ENCODE measurements at regions not wholly inside any gene's neighbourhood (a gene's known extent, or its start where the extent isn't known, plus 50 kb on each side); places are given as distances from the start of the nearest gene placed in this dataset.
"Not testable (repeated sequence)": the region's sequence is repeated elsewhere in the genome, so short reads cannot be mapped to it uniquely, and the experiment has no call there.

- H3K4me1 ChIP-seq (ENCODE audit: control insufficient read depth, insufficient read depth, low read length), result peaks cover 23% of the 10 kb centered on the region
- no peaks in the 10 kb centered on the region for H3K9me3 ChIP-seq (ENCODE audit: control insufficient read depth, low read length)
- no peaks in the 10 kb centered on the region for H3K27me3 ChIP-seq (ENCODE audit: control insufficient read depth, insufficient read depth, low read length, poor library complexity, severe bottlenecking)
- H3K4me3 ChIP-seq (ENCODE audit: insufficient read depth, low read depth, low read length), result no peak overlapping the region
- H3K36me3 ChIP-seq (ENCODE audit: control insufficient read depth, insufficient read depth, low read length), result no peaks in the 10 kb centered on the region
- 93 to 95% methylated on average over 2 to 3 of the region's 3 CpGs for WGBS, 2 experiments
- H3K27ac ChIP-seq (ENCODE audit: insufficient read depth, low read depth, low read length, poor library complexity, severe bottlenecking), result no peak overlapping the region
These were observed 114.2 kb upstream of the MTHFD1L start for GRCh38 chr6:150751296-150751695.

GRCh38 chr6:150752409-150752808 lies 113.1 kb upstream of the MTHFD1L start:
- Histone ChIP-seq H3K27ac (ENCODE audit: insufficient read depth, low read depth, low read length, poor library complexity, severe bottlenecking) (no peak overlapping the region), H3K4me3 (ENCODE audit: insufficient read depth, low read depth, low read length) (no peak overlapping the region), H3K4me1 (ENCODE audit: control insufficient read depth, insufficient read depth, low read length) (peaks cover 23% of the 10 kb centered on the region), H3K27me3 (ENCODE audit: control insufficient read depth, insufficient read depth, low read length, poor library complexity, severe bottlenecking) (no peaks in the 10 kb centered on the region), H3K9me3 (ENCODE audit: control insufficient read depth, low read length) (no peaks in the 10 kb centered on the region), H3K36me3 (ENCODE audit: control insufficient read depth, insufficient read depth, low read length) (no peaks in the 10 kb centered on the region)
- 97% methylated on average over 1 of the region's 2 CpGs for WGBS, 2 experiments

GRCh38 chr6:150753371-150754064 lies 112.0 kb upstream of the MTHFD1L start:
- Histone ChIP-seq H3K27ac (ENCODE audit: insufficient read depth, low read depth, low read length, poor library complexity, severe bottlenecking) (peak overlapping the region; percentile 89), H3K9me3 (ENCODE audit: control insufficient read depth, low read length) (no peaks in the 10 kb centered on the region)

GRCh38 chr6:150755042-150755441 lies 110.5 kb upstream of the MTHFD1L start:
- Histone ChIP-seq H3K4me3 (ENCODE audit: insufficient read depth, low read depth, low read length) (no peak overlapping the region), H3K27me3 (ENCODE audit: control insufficient read depth, insufficient read depth, low read length, poor library complexity, severe bottlenecking) (no peaks in the 10 kb centered on the region), H3K4me1 (ENCODE audit: control insufficient read depth, insufficient read depth, low read length) (peaks cover 23% of the 10 kb centered on the region), H3K9me3 (ENCODE audit: control insufficient read depth, low read length) (no peaks in the 10 kb centered on the region), H3K36me3 (ENCODE audit: control insufficient read depth, insufficient read depth, low read length) (no peaks in the 10 kb centered on the region), H3K27ac (ENCODE audit: insufficient read depth, low read depth, low read length, poor library complexity, severe bottlenecking) (no peak overlapping the region)
- 95 to 96% methylated on average over 8 of the region's 9 CpGs for WGBS, 2 experiments

More at GRCh38 chr6:150753371-150754064, 112.0 kb upstream of the MTHFD1L start:
- WGBS, 2 experiments, result 4% methylated on average over 14 of the region's 14 CpGs
- H3K27me3 ChIP-seq (ENCODE audit: control insufficient read depth, insufficient read depth, low read length, poor library complexity, severe bottlenecking), result no peaks in the 10 kb centered on the region
- H3K36me3 ChIP-seq (ENCODE audit: control insufficient read depth, insufficient read depth, low read length), result no peaks in the 10 kb centered on the region
- H3K4me3 ChIP-seq (ENCODE audit: insufficient read depth, low read depth, low read length), result no peak overlapping the region
- H3K4me1 ChIP-seq (ENCODE audit: control insufficient read depth, insufficient read depth, low read length), result peaks cover 23% of the 10 kb centered on the region

GRCh38 chr6:150755524-150755923 lies 110.0 kb upstream of the MTHFD1L start:
- Histone ChIP-seq H3K4me1 (ENCODE audit: control insufficient read depth, insufficient read depth, low read length) (peaks cover 23% of the 10 kb centered on the region), H3K36me3 (ENCODE audit: control insufficient read depth, insufficient read depth, low read length) (no peaks in the 10 kb centered on the region), H3K27ac (ENCODE audit: insufficient read depth, low read depth, low read length, poor library complexity, severe bottlenecking) (no peak overlapping the region), H3K9me3 (ENCODE audit: control insufficient read depth, low read length) (no peaks in the 10 kb centered on the region), H3K27me3 (ENCODE audit: control insufficient read depth, insufficient read depth, low read length, poor library complexity, severe bottlenecking) (no peaks in the 10 kb centered on the region), H3K4me3 (ENCODE audit: insufficient read depth, low read depth, low read length) (no peak overlapping the region)
- 88% methylated on average over 9 to 10 of the region's 10 CpGs for WGBS, 2 experiments

- peaks cover 23% of the 10 kb centered on the region for H3K4me1 ChIP-seq (ENCODE audit: control insufficient read depth, insufficient read depth, low read length)
- H3K9me3 ChIP-seq (ENCODE audit: control insufficient read depth, low read length), result no peaks in the 10 kb centered on the region
- no peaks in the 10 kb centered on the region for H3K36me3 ChIP-seq (ENCODE audit: control insufficient read depth, insufficient read depth, low read length)
- no peak overlapping the region for H3K4me3 ChIP-seq (ENCODE audit: insufficient read depth, low read depth, low read length)
- WGBS, 2 experiments, result 86 to 95% methylated on average over 6 to 7 of the region's 7 CpGs
- H3K27me3 ChIP-seq (ENCODE audit: control insufficient read depth, insufficient read depth, low read length, poor library complexity, severe bottlenecking), result no peaks in the 10 kb centered on the region
- H3K27ac ChIP-seq (ENCODE audit: insufficient read depth, low read depth, low read length, poor library complexity, severe bottlenecking), result no peak overlapping the region
These were observed 109.3 kb upstream of the MTHFD1L start for GRCh38 chr6:150756173-150756572.

GRCh38 chr6:150757807-150758206 lies 107.7 kb upstream of the MTHFD1L start:
- H3K9me3 ChIP-seq (ENCODE audit: control insufficient read depth, low read length); H3K27ac ChIP-seq (ENCODE audit: insufficient read depth, low read depth, low read length, poor library complexity, severe bottlenecking); H3K36me3 ChIP-seq (ENCODE audit: control insufficient read depth, insufficient read depth, low read length); H3K27me3 ChIP-seq (ENCODE audit: control insufficient read depth, insufficient read depth, low read length, poor library complexity, severe bottlenecking); H3K4me3 ChIP-seq (ENCODE audit: insufficient read depth, low read depth, low read length): not testable (repeated sequence)
- WGBS, 2 experiments, result 84 to 100% methylated on average over 1 to 2 of the region's 4 CpGs
- peaks cover 14% of the 10 kb centered on the region for H3K4me1 ChIP-seq (ENCODE audit: control insufficient read depth, insufficient read depth, low read length)

GRCh38 chr6:150759483-150759882 lies 106.0 kb upstream of the MTHFD1L start:
- Histone ChIP-seq H3K9me3 (ENCODE audit: control insufficient read depth, low read length) (no peaks in the 10 kb centered on the region), H3K27me3 (ENCODE audit: control insufficient read depth, insufficient read depth, low read length, poor library complexity, severe bottlenecking) (no peaks in the 10 kb centered on the region), H3K27ac (ENCODE audit: insufficient read depth, low read depth, low read length, poor library complexity, severe bottlenecking) (no peak overlapping the region), H3K36me3 (ENCODE audit: control insufficient read depth, insufficient read depth, low read length) (no peaks in the 10 kb centered on the region), H3K4me1 (ENCODE audit: control insufficient read depth, insufficient read depth, low read length) (peaks cover 3% of the 10 kb centered on the region), H3K4me3 (ENCODE audit: insufficient read depth, low read depth, low read length) (no peak overlapping the region)
- WGBS, 2 experiments, result 89 to 99% methylated on average over 4 of the region's 4 CpGs

- Histone ChIP-seq H3K9me3 (ENCODE audit: control insufficient read depth, low read length) (no peaks in the 10 kb centered on the region), H3K27me3 (ENCODE audit: control insufficient read depth, insufficient read depth, low read length, poor library complexity, severe bottlenecking) (no peaks in the 10 kb centered on the region), H3K4me1 (ENCODE audit: control insufficient read depth, insufficient read depth, low read length) (peaks cover 10% of the 10 kb centered on the region), H3K36me3 (ENCODE audit: control insufficient read depth, insufficient read depth, low read length) (no peaks in the 10 kb centered on the region), H3K4me3 (ENCODE audit: insufficient read depth, low read depth, low read length) (no peak overlapping the region), H3K27ac (ENCODE audit: insufficient read depth, low read depth, low read length, poor library complexity, severe bottlenecking) (no peak overlapping the region)
- WGBS, 2 experiments, result 46 to 62% methylated on average over 3 of the region's 3 CpGs
These were observed 103.7 kb upstream of the MTHFD1L start for GRCh38 chr6:150761771-150762170.

GRCh38 chr6:150764334-150765066 lies 101.0 kb upstream of the MTHFD1L start:
- Histone ChIP-seq H3K4me1 (ENCODE audit: control insufficient read depth, insufficient read depth, low read length) (peaks cover 20% of the 10 kb centered on the region), H3K4me3 (ENCODE audit: insufficient read depth, low read depth, low read length) (no peak overlapping the region), H3K36me3 (ENCODE audit: control insufficient read depth, insufficient read depth, low read length) (no peaks in the 10 kb centered on the region), H3K9me3 (ENCODE audit: control insufficient read depth, low read length) (no peaks in the 10 kb centered on the region), H3K27ac (ENCODE audit: insufficient read depth, low read depth, low read length, poor library complexity, severe bottlenecking) (no peak overlapping the region), H3K27me3 (ENCODE audit: control insufficient read depth, insufficient read depth, low read length, poor library complexity, severe bottlenecking) (no peaks in the 10 kb centered on the region)
- 91 to 92% methylated on average over 9 of the region's 10 CpGs for WGBS, 2 experiments
